ENCODE measurements at regions not wholly inside any gene's neighbourhood (a gene's known extent, or its start where the extent isn't known, plus 50 kb on each side); places are given as distances from the start of the nearest gene placed in this dataset.

DNA sequence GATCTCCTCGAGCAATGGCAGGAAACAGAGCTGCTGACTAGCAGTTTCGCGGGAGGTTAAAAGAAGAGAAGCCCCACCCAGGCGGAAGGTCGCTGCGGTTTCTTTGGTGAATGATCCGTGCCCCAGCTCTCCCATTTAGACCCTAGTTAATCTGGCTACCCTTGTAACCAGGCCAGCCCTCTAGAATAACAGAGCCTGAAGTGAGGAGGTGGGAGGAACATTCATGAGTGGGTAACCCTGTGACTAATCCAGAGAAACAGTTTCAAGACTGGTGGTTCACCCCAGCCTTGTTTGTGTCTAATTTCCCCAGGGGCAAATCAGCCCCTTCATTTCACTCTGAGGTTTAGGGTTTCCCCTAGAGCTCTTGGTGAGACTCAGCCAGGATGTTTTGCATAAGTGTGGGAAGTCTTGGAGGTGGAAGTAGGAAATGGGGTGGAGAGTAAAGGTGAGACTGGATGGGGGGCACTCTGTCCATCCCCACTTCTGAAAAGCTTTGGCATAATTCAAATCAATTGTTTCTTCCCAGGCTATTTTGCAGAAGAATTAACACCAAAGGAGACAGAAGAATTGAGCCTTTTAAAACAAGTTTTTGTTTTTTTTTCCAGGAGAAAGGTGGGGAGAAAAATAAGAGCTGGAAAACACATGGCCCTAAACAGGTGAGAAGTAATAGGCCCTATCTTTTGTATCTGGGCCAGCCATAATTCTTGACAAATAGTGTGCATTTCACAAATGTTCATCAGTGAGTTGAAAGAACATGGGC is 303.1 kb downstream of the RPLP1 start:
- Histone ChIP-seq H3K27ac (ENCODE audit: low read depth, low read length, poor library complexity, severe bottlenecking) (peak overlapping the region; percentile 47), H3K9ac (ENCODE audit: low read length) (peak overlapping the region; percentile 13; the same call in 1 of the 2 replicates), H4K20me1 (ENCODE audit: insufficient read depth, low read length) (no peaks in the 10 kb centered on the region), H3K27me3 (ENCODE audit: insufficient read depth, low read length) (no peaks in the 10 kb centered on the region), H3K79me2 (ENCODE audit: insufficient read depth, low read length) (no peaks in the 10 kb centered on the region), H3K4me1 (ENCODE audit: insufficient read depth, low read length, severe bottlenecking) (peaks cover 48% of the 10 kb centered on the region), H3K36me3 (ENCODE audit: insufficient read depth, low read length) (peaks cover 14% of the 10 kb centered on the region; the same call in 1 of the 2 replicates), H3F3A (ENCODE audit: insufficient read depth, low read length) (0 out of 2 replicates have a peak, but pooled peaks cover 2% of the 10 kb centered on the region), H2AFZ (ENCODE audit: low read length) (no peak overlapping the region), H3K4me3 (ENCODE audit: low read depth, low read length, poor library complexity, severe bottlenecking) (peak overlapping the region; percentile 26), H3K9me3 (ENCODE audit: low read length) (peaks cover 11% of the 10 kb centered on the region), H3K4me2 (ENCODE audit: low read length) (peak overlapping the region; percentile 52), H3K9me2 (ENCODE audit: low read depth, low read length) (no peaks in the 10 kb centered on the region)
- TF ChIP-seq, protein P1, sequence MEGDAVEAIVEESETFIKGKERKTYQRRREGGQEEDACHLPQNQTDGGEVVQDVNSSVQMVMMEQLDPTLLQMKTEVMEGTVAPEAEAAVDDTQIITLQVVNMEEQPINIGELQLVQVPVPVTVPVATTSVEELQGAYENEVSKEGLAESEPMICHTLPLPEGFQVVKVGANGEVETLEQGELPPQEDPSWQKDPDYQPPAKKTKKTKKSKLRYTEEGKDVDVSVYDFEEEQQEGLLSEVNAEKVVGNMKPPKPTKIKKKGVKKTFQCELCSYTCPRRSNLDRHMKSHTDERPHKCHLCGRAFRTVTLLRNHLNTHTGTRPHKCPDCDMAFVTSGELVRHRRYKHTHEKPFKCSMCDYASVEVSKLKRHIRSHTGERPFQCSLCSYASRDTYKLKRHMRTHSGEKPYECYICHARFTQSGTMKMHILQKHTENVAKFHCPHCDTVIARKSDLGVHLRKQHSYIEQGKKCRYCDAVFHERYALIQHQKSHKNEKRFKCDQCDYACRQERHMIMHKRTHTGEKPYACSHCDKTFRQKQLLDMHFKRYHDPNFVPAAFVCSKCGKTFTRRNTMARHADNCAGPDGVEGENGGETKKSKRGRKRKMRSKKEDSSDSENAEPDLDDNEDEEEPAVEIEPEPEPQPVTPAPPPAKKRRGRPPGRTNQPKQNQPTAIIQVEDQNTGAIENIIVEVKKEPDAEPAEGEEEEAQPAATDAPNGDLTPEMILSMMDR (IDR thresholded peaks at IDR 0.05; ENCODE audit: low read length): no peak
- TF ChIP-seq EZH2 (IDR thresholded peaks at IDR 0.05; ENCODE audit: borderline replicate concordance, low read length): no peak

DNA sequence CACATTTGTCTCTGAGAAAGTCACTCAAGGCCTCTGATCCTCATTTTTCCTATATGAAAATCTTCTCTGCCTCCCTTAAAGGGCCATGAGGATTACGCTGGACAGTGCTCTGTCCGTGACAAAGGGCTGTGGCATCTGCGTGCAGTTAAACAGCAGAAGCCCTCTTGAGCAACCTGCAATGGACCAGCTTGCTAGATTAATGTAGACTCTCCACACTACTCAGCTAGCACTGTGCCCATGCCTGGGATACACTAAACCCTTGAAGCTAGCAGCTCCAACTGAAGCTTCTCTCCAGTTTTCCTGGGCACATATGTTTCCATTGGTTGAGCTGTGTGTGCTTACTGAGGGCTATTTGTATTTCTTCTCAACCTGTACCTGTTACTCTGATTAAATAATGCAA is 303.8 kb downstream of the RPLP1 start:
- no peak for TF ChIP-seq EZH2 (IDR thresholded peaks at IDR 0.05; ENCODE audit: borderline replicate concordance, low read length)
- TF ChIP-seq, protein P1 (IDR thresholded peaks at IDR 0.05; ENCODE audit: low read length): no peak
- Histone ChIP-seq H3K4me3 (ENCODE audit: low read depth, low read length, poor library complexity, severe bottlenecking) (no peak overlapping the region), H3K27ac (ENCODE audit: low read depth, low read length, poor library complexity, severe bottlenecking) (no peak overlapping the region), H4K20me1 (ENCODE audit: insufficient read depth, low read length) (no peaks in the 10 kb centered on the region), H3K9me2 (ENCODE audit: low read depth, low read length) (no peaks in the 10 kb centered on the region), H3K27me3 (ENCODE audit: insufficient read depth, low read length) (no peaks in the 10 kb centered on the region), H3K4me1 (ENCODE audit: insufficient read depth, low read length, severe bottlenecking) (peaks cover 55% of the 10 kb centered on the region), H3F3A (ENCODE audit: insufficient read depth, low read length) (0 out of 2 replicates have a peak, but pooled peaks cover 2% of the 10 kb centered on the region), H3K4me2 (ENCODE audit: low read length) (no peak overlapping the region), H3K9me3 (ENCODE audit: low read length) (peaks cover 11% of the 10 kb centered on the region), H2AFZ (ENCODE audit: low read length) (no peak overlapping the region), H3K9ac (ENCODE audit: low read length) (no peak overlapping the region), H3K36me3 (ENCODE audit: insufficient read depth, low read length) (peaks cover 14% of the 10 kb centered on the region; the same call in 1 of the 2 replicates), H3K79me2 (ENCODE audit: insufficient read depth, low read length) (no peaks in the 10 kb centered on the region)

DNA sequence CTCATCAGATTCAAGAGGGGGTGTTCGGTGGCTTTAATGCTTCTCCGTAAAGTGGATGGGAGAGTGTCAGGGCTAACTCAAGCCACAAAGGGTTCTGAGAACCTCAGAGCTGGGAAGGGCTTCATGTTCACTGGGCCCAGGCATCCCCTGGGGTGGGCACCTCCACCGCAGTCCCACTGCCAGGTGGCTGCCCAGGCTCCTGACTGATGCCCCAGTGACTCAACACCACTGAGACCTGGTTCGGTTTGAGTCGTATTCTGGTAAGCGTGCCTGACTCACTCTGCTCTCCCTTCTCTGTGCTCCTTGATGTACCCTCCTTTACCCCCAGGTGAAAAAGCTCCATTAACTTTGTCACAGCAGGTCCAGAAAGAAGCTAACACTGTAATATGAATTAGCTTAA is 304.6 kb downstream of the RPLP1 start:
- H3K27me3 ChIP-seq (ENCODE audit: insufficient read depth, low read length): no peaks in the 10 kb centered on the region
- H3K9me2 ChIP-seq (ENCODE audit: low read depth, low read length): no peaks in the 10 kb centered on the region
- no peaks in the 10 kb centered on the region for H4K20me1 ChIP-seq (ENCODE audit: insufficient read depth, low read length)
- H3K9me3 ChIP-seq (ENCODE audit: low read length): peaks cover 11% of the 10 kb centered on the region
- H3K4me1 ChIP-seq (ENCODE audit: insufficient read depth, low read length, severe bottlenecking): peaks cover 56% of the 10 kb centered on the region
- H3K79me2 ChIP-seq (ENCODE audit: insufficient read depth, low read length): no peaks in the 10 kb centered on the region
- TF ChIP-seq, protein P1 (IDR thresholded peaks at IDR 0.05; ENCODE audit: low read length): no peak
- TF ChIP-seq EZH2 (IDR thresholded peaks at IDR 0.05; ENCODE audit: borderline replicate concordance, low read length): no peak
- no peak overlapping the region for H3K4me3 ChIP-seq (ENCODE audit: low read depth, low read length, poor library complexity, severe bottlenecking)
- H2AFZ ChIP-seq (ENCODE audit: low read length): no peak overlapping the region
- H3K4me2 ChIP-seq (ENCODE audit: low read length): no peak overlapping the region
- no peak overlapping the region for H3K27ac ChIP-seq (ENCODE audit: low read depth, low read length, poor library complexity, severe bottlenecking)
- no peak overlapping the region for H3K9ac ChIP-seq (ENCODE audit: low read length)
- H3F3A ChIP-seq (ENCODE audit: insufficient read depth, low read length): 0 out of 2 replicates have a peak, but pooled peaks cover 2% of the 10 kb centered on the region
- peaks cover 14% of the 10 kb centered on the region; the same call in 1 of the 2 replicates for H3K36me3 ChIP-seq (ENCODE audit: insufficient read depth, low read length)
